ENCODE measurements at regions not wholly inside any gene's neighbourhood (a gene's known extent, or its start where the extent isn't known, plus 50 kb on each side); places are given as distances from the start of the nearest gene placed in this dataset.

DNA sequence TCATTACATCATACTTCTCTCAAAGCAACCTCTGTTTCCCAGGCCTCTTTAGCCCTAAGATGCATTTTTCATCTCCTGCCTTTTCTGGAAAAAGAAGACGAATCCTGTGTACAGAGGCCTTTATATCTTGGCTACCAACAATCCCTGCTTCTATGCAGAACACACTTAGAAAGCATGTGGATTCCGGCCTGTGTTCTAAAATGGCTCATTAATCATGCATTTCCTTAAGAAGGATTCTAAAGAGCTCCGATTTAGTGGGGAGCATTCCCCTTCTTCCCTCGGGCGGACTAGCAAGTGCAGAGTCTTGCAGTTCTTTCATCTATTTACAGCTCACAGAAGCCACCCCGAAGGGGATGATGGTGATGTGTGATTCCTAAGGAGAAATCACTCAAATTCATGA is 1212.9 kb downstream of the TYW1 start:
- TF ChIP-seq, protein P1, sequence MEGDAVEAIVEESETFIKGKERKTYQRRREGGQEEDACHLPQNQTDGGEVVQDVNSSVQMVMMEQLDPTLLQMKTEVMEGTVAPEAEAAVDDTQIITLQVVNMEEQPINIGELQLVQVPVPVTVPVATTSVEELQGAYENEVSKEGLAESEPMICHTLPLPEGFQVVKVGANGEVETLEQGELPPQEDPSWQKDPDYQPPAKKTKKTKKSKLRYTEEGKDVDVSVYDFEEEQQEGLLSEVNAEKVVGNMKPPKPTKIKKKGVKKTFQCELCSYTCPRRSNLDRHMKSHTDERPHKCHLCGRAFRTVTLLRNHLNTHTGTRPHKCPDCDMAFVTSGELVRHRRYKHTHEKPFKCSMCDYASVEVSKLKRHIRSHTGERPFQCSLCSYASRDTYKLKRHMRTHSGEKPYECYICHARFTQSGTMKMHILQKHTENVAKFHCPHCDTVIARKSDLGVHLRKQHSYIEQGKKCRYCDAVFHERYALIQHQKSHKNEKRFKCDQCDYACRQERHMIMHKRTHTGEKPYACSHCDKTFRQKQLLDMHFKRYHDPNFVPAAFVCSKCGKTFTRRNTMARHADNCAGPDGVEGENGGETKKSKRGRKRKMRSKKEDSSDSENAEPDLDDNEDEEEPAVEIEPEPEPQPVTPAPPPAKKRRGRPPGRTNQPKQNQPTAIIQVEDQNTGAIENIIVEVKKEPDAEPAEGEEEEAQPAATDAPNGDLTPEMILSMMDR (IDR thresholded peaks at IDR 0.05), result no peak
- no peak for TF ChIP-seq POLR2A (IDR thresholded peaks at IDR 0.05)
